SU-DHL-6 (cell line): ENCODE measurements at regions not wholly inside any gene's neighbourhood (a gene's known extent, or its start where the extent isn't known, plus 50 kb on each side); places are given as distances from the start of the nearest gene placed in this dataset.

Experiments used
- H2AFZ ChIP-seq: fragments of 200-600 bp; sonication (generic); 2 replicates; pipeline ENCODE4 v1.6.1; 2014; ENCODE audit warnings: low read depth, mild to moderate bottlenecking, moderate library complexity, mixed read lengths, antibody characterized with exemption, low read length; ENCODE audit not compliant: severe bottlenecking
- H3F3A ChIP-seq: fragments of 200-600 bp; shearing (Covaris generic); 2 replicates; pipeline ENCODE4 v1.6.0; 2016; ENCODE audit warnings: antibody characterized with exemption, mild to moderate bottlenecking; ENCODE audit not compliant: insufficient read depth
- H3K27ac ChIP-seq: fragments of 200-600 bp; sonication (generic); 2 replicates; pipeline ENCODE4 v1.5.1; 2016; ENCODE audit warnings: low read depth, mild to moderate bottlenecking, low read length, moderate library complexity, mixed read lengths
- H3K27me3 ChIP-seq: fragments of 200-600 bp; sonication (generic), shearing (Covaris generic); 2 replicates; pipeline ENCODE4 v1.6.0; 2014; ENCODE audit warnings: mild to moderate bottlenecking, low read length
- H3K36me3 ChIP-seq: fragments of 200-600 bp; sonication (generic); 2 replicates; pipeline ENCODE4 v1.6.1; 2014; ENCODE audit warnings: mild to moderate bottlenecking, low read length, mixed read lengths
- H3K4me2 ChIP-seq: fragments of 300-600, 200-600 bp; shearing (Covaris generic), sonication (generic); 2 replicates; pipeline ENCODE4 v1.6.0; 2014; ENCODE audit warnings: low read length, low read depth, mild to moderate bottlenecking; ENCODE audit not compliant: poor library complexity, severe bottlenecking
- H3K4me3 ChIP-seq: fragments of 200-600 bp; sonication (generic); 2 replicates; pipeline ENCODE4 v1.5.1; 2014; ENCODE audit warnings: antibody characterized with exemption, low read length, mild to moderate bottlenecking, mixed read lengths; ENCODE audit not compliant: insufficient read depth, poor library complexity, severe bottlenecking
- H3K79me2 ChIP-seq: fragments of 200-600 bp; sonication (generic); 2 replicates; pipeline ENCODE4 v1.6.1; 2014; ENCODE audit warnings: mild to moderate bottlenecking, low read length, moderate library complexity; ENCODE audit not compliant: insufficient read depth
- H3K9ac ChIP-seq: fragments of 200-600 bp; sonication (generic); 2 replicates; pipeline ENCODE4 v1.7.0; 2014; ENCODE audit warnings: mild to moderate bottlenecking, low read length
- H3K9me2 ChIP-seq: fragments of 200-600 bp; sonication (generic); replicated peaks from 2 replicates; pipeline ENCODE4 v1.6.1; 2014; ENCODE audit warnings: low read length; ENCODE audit not compliant: insufficient read depth
- H3K9me3 ChIP-seq: fragments of 200-600 bp; sonication (generic); 2 replicates; pipeline ENCODE4 v1.6.1; 2014; ENCODE audit warnings: low read length, mixed read lengths; ENCODE audit not compliant: insufficient read depth
- H4K20me1 ChIP-seq: fragments of 200-600 bp; sonication (generic); 2 replicates; pipeline ENCODE4 v1.6.1; 2014; ENCODE audit warnings: low read depth, mild to moderate bottlenecking, antibody characterized with exemption, low read length, moderate library complexity, mixed read lengths
- CTCF ChIP-seq: fragments of 200-600 bp; sonication (generic); IDR thresholded peaks from one replicate; pipeline ENCODE4 v1.5.1; 2017; ENCODE audit warnings: antibody characterized with exemption, mild to moderate bottlenecking, low read length, moderate library complexity; ENCODE audit not compliant: insufficient read depth, poor library complexity, severe bottlenecking
- EZH2phosphoT487 ChIP-seq: fragments of 200-600 bp; sonication (generic), shearing (Covaris generic); conservative IDR thresholded peaks from 2 replicates; pipeline ENCODE4 v1.6.1; 2018; ENCODE audit warnings: mild to moderate bottlenecking, antibody characterized with exemption, low read length, moderate library complexity, mixed read lengths

GRCh38 chr17:68178831-68179230, 69.0 kb upstream of the AMZ2 start:
- H3F3A ChIP-seq = peaks cover 32% of the 10 kb centered on the region
- H3K27ac ChIP-seq = no peak overlapping the region
- no peaks in the 10 kb centered on the region for H3K36me3 ChIP-seq
- TF ChIP-seq CTCF = no peak
- no peak overlapping the region for H3K4me2 ChIP-seq
- H3K9ac ChIP-seq = no peak overlapping the region
- H3K4me3 ChIP-seq = no peak overlapping the region
- peaks cover 22% of the 10 kb centered on the region for H3K79me2 ChIP-seq
- no peaks in the 10 kb centered on the region for H4K20me1 ChIP-seq
- no peak overlapping the region for H2AFZ ChIP-seq
- no peaks in the 10 kb centered on the region for H3K9me2 ChIP-seq
- no peaks in the 10 kb centered on the region for H3K27me3 ChIP-seq
- H3K9me3 ChIP-seq = peaks cover 4% of the 10 kb centered on the region; the same call in 1 of the 2 replicates

GRCh38 chr17:68179236-68179925, 68.5 kb upstream of the AMZ2 start:
- Histone ChIP-seq H3K9me3 (peaks cover 4% of the 10 kb centered on the region; the same call in 1 of the 2 replicates), H2AFZ (no peak overlapping the region), H3K9ac (no peak overlapping the region), H3F3A (peaks cover 35% of the 10 kb centered on the region), H3K36me3 (no peaks in the 10 kb centered on the region), H3K79me2 (peaks cover 27% of the 10 kb centered on the region), H3K9me2 (no peaks in the 10 kb centered on the region), H3K27me3 (no peaks in the 10 kb centered on the region), H3K4me3 (no peak overlapping the region), H3K4me2 (no peak overlapping the region), H4K20me1 (no peaks in the 10 kb centered on the region), H3K27ac (no peak overlapping the region)
- no peak for TF ChIP-seq CTCF
- no peak for TF ChIP-seq EZH2phosphoT487

GRCh38 chr17:68179926-68180285, 67.9 kb upstream of the AMZ2 start:
- no peaks in the 10 kb centered on the region for H4K20me1 ChIP-seq
- no peak overlapping the region for H3K27ac ChIP-seq
- no peak overlapping the region for H3K4me3 ChIP-seq
- H3K9me2 ChIP-seq = no peaks in the 10 kb centered on the region
- peaks cover 33% of the 10 kb centered on the region for H3K79me2 ChIP-seq
- H3K9me3 ChIP-seq = peaks cover 4% of the 10 kb centered on the region; the same call in 1 of the 2 replicates
- H2AFZ ChIP-seq = no peak overlapping the region
- H3K4me2 ChIP-seq = no peak overlapping the region
- no peaks in the 10 kb centered on the region for H3K27me3 ChIP-seq
- TF ChIP-seq EZH2phosphoT487 (no peak), CTCF (no peak)
- H3K36me3 ChIP-seq = no peaks in the 10 kb centered on the region
- peaks cover 38% of the 10 kb centered on the region for H3F3A ChIP-seq
- no peak overlapping the region for H3K9ac ChIP-seq
